ENCODE measurements at regions not wholly inside any gene's neighbourhood (a gene's known extent, or its start where the extent isn't known, plus 50 kb on each side); places are given as distances from the start of the nearest gene placed in this dataset.
A peak's percentile ranks its signal among the peaks of the same experiment; 100 is the strongest.
"Not testable (repeated sequence)": the region's sequence is repeated elsewhere in the genome, so short reads cannot be mapped to it uniquely, and the experiment has no call there.

- not testable (repeated sequence) for DNase-seq
Observed at GRCh38 chr20:54918993-54919392, 443.6 kb downstream of the DOK5 start.

DNA sequence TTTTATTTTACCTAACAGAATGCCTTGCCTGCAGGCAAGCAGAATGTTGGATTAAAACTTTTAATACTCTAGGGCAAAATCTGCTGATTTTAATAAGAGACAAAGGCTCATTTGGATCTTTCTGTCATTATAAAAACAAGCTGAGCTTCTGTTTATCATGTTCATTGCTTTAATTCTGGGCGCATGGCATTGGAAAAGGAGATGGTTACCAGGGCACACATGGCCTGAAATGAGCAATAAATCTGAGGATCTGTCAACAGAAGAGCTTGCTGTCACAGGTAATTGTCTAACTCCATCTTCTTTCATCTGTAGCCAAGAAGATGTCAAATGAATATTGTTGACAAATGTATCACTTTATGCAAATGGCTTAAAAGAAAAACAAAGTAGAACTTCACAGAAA lies 439.6 kb downstream of the DOK5 start:
- no peak for DNase-seq

DNA sequence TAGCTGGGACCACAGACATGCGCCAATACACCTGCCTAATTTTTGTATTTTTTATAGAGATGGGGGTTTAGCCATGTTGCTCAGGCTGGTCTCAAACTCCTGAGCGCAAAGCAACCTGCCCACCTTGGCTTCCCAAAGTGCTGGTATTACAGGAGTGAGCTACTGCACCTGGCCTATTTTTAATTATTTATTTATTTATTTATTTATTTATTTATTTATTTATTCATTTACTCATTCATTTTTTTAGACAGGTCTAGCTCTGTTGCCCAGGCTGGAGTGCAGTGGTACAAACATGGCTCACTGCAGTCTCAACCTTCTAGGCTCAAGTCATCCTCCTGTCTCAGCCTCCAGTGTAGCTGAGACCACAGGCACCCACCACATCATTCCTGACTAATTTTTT lies 434.3 kb downstream of the DOK5 start:
- DNase-seq = no peak

DNA sequence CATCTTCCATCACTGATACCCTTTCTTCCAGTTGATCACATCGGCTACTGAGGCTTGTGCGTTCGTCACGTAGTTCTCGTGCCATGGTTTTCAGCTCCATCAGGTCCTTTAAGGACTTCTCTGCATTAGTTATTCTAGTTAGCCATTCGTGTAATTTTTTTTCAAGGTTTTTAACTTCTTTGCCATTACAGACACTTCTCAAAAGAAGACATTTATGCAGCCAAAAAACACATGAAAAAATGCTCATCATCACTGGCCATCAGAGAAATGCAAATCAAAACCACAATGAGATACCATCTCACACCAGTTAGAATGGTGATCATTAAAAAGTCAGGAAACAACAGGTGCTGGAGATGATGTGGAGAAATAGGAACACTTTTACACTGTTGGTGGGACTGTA lies 430.7 kb downstream of the DOK5 start:
- not testable (repeated sequence) for DNase-seq

DNA sequence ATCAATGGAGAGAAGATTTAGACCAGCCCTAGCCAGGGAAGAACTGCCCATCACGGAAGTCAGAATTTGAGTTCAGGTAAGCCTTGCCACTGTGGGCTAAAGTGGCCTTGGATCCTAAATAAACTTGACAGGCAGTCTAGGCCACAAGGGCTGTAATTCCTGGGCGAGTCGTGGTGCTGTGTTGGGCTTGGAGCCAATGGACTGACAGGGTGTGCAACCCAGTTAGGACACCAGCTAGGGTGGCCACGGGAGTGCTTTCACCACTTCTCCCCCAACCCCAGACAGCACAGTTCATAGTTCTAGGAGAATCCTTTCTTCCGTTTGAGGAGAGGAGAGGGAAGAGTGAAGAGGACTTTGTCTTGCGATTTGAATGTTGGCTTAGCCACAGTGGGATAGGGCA lies 422.4 kb downstream of the DOK5 start:
- DNase-seq = no peak

- no peak for DNase-seq
Observed at GRCh38 chr20:54891907-54892306, 416.5 kb downstream of the DOK5 start.

- DNase-seq = no peak
Observed at GRCh38 chr20:54879393-54879792, 404.0 kb downstream of the DOK5 start.

GRCh38 chr20:54875307-54875706 lies 399.9 kb downstream of the DOK5 start:
- DNase-seq = no peak

GRCh38 chr20:54874718-54875117 lies 399.3 kb downstream of the DOK5 start:
- DNase-seq = no peak

DNA sequence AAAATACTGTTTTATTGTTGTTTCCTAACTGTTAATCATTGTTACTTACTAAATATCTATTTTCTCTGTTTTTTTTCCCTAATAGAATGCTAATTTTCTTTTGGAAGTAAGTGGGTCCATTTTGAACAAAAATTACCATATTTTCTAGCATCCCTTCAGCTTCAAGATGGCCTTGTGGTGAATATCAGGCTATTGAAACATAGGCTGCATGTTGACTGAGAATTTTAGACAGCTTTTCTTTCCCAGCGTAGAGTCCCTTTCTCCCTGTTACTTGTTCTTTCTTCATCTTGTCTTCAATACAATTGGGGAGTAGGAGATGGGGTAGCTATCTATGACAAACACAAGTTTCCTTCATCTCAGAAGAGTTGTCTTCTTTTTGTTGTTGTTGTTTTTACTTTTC lies 397.0 kb downstream of the DOK5 start:
- no peak for DNase-seq

DNA sequence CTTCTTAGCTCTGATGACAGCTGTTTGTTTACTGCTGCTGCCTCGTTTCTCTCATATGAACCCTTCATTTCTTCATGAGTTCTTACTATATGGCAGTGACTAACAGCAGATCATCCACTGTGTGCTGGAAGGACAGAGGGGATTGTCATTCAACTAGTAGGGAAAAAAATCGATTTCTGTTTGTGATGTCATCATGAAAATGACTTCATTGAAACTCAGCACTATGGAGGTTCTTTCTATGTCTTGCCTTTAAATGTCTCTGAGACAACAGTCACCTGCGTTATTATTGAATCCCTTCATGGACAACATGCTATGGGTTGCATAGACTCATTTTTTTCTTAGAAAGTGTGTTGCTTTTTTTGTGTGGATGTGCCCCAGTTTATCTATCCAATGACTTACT lies 394.4 kb downstream of the DOK5 start:
- DNase-seq = no peak

- no peak for DNase-seq
Observed at GRCh38 chr20:54865273-54865672, 389.9 kb downstream of the DOK5 start.

DNA sequence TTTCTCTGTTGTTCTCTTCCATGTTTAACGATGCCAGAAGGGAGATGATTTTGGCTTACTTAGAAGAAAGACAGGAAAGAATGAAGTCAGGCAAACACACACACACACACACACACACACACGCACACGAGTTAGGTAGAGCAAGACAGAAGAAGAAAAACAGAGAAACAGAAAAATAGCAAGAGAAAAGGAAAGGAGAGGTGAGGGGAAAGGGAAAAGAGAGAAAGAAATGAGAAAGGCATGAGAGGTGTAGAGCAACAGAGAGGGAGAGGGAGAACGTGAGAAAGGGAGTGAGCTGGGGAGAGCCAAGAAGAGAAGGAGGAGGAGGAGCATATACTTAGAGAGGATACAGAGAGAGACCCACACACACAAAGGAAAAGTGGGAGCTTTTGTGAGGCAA lies 385.3 kb downstream of the DOK5 start:
- no peak for DNase-seq

DNA sequence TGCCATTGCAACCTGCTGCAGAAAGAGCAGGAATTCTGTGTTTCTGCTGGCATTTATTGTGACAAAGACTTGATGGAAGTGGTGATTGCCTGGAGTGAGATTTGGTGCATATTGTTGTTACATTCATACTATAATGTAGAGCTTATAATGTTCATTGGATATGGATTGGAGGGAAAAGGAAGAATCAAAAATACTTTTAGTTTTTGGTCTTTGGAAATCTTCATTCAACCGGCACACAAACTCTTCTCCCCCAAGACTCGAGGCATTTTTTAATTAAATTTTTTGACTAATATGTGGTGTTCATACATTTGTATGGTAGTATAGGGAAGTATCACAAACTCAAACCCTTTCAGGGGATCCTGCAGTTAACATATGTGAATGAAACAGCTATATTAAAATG lies 380.8 kb downstream of the DOK5 start:
- DNase-seq = no peak

GRCh38 chr20:54849741-54850140 lies 374.3 kb downstream of the DOK5 start:
- no peak for DNase-seq

GRCh38 chr20:54848984-54849538 lies 373.7 kb downstream of the DOK5 start:
- no peak for DNase-seq

- peak; percentile 9 for DNase-seq
Observed at GRCh38 chr20:54848262-54848661, 372.9 kb downstream of the DOK5 start.

DNA sequence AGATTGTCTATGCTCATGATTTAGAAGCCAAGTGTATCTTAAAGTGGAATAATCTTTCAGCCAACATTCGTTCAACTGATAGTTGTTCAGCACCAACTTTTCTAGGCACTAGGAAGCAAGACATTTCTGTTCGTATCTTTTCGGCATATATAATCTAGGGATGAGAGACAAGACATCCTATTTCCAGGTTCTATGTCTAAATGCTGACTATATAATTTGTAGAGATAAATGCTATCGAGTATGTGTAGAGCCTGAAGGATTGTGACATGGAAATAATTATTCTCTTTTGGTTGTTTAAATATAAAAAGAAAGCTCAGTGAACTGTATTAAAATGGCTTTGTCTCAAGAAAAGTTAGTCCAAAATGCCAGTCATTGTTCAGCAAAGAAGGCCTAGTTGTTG lies 371.6 kb downstream of the DOK5 start:
- no peak for DNase-seq

- DNase-seq = no peak
Observed at GRCh38 chr20:54844346-54844745, 369.0 kb downstream of the DOK5 start.

DNA sequence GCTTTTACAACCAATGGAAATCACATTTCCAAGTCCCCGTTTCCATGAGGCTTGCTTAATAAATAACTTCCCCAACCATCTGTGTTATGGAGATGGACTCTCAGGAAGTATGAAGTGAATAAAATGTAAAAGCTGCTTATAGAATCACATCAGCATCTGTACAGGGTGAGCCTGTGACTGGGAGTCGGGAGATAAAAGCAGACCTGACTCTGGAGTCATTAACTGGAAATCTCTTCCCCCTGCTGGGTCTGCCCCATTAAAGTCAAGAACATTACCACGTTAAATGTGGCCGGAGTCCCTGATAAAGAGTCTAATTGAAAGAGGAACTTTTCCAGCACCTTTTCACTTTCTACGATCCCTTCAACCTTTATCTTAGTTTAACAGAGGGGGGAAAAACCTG lies 368.5 kb downstream of the DOK5 start:
- DNase-seq = no peak

DNA sequence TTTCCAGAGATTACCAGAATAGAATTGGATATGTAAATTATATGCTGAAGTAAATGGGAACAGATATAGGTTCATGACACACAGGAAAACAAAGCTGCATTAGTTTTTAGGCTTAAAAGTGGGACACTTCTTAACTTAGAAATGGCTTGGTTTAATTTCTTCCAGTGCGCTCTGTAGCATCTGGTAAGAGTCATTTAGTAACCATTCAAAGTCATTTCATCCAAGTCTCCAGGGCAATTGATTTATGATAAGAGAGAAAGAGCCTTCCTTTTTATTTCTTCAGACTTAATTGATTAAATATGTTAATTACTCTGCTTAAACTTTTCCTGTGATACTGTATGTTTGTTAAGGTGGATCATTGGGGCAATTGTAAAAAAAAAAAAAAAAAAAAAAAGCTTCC lies 368.0 kb downstream of the DOK5 start:
- DNase-seq = no peak

- DNase-seq = no peak
Observed at GRCh38 chr20:54839224-54839623, 363.8 kb downstream of the DOK5 start.

DNA sequence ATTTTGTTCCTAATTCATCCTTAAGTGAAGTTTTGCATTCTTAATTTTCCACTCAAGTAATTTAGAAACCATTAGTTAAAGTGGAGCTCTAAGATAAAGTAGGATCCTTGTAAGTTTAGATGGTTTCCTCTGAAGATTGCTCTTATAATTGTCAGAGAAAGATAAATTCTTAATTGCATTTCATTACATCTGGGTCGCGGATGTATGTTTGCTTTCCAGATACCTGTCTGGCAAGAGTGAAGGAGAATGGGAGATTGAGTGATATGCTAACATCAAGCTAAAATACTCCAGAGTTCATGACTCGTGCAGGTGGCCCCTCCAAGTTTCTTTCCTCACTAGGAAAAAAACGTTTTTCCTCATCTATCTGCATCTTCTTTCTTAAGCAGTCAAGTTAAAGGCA lies 361.8 kb downstream of the DOK5 start:
- no peak for DNase-seq

DNA sequence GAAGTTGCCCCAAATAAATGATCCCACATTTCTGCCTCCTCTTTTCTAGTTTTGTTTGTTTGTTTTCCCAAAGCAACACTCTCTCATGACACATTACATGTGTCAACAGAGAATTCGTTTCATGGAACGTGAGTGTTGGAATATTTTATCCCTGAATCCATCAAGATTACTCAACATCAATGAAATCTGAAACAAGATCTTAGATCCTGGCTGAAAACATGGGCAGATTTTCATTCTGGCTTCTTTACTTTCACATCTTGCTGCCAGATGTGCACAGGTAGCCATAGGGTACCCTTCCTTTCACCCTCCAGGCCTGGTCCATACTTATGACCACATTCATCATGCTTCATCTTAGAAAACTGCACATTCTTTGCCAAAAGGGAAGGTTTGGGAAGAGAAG lies 347.0 kb downstream of the DOK5 start:
- no peak for DNase-seq

DNA sequence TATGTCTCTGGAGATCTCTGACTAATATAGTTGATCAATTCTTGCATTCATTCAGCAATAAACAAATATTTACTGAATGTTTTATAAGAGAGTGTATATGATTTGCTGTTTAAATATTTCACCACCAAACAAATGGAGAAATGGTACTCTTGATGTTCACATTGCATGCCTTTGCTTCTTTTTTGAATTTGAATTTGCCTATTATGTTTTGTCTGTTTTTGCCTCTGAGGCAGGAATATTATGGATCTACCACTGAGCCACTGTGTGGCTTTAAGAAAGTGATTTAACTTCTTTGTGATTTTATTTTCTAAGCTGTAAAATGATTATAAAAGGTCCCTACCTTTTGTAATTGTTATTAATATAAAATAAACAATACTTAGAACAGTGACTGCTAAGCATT lies 345.0 kb downstream of the DOK5 start:
- DNase-seq = no peak

DNA sequence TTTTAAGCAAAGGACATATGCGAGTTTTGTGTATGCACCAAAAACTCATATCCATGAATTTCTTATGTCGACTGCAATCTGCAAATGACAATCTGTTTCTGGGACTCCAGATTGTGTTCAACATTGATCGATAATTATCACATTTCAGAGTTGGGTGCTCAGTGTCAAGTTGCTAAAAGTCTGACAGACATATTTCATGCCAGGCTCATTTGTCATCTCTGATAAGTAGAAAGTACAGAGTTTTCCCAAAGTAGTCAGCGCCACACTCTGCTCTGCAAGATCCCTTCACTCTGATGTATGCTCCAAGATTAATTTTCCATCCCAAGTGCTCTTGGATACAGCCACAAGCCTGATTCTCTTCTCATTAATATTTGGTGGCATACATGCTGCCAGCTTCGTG lies 331.1 kb downstream of the DOK5 start:
- DNase-seq = no peak

Data from NCI-H774 (cell line).